ENCODE measurements at regions not wholly inside any gene's neighbourhood (a gene's known extent, or its start where the extent isn't known, plus 50 kb on each side); places are given as distances from the start of the nearest gene placed in this dataset.

DNA sequence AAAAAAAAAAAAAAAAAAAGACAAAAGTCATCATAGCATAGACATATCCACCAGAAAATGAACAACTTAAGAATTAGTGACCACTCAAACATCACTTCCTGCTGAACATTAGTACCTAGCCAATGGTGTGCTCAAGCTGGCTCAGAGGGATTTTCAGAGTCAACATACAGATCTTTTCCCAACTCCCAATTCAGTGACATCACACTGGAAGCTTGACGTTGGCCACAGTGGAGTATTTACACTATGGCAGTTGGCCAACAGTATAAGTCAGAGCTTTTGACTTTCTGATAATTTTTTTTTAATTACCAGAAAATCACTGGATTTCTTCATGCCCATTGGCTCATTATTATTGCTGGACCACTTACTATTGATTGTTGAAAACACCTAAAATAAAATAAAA, 383.5 kb downstream of the ARHGEF28 start:
- TF ChIP-seq, protein P1, sequence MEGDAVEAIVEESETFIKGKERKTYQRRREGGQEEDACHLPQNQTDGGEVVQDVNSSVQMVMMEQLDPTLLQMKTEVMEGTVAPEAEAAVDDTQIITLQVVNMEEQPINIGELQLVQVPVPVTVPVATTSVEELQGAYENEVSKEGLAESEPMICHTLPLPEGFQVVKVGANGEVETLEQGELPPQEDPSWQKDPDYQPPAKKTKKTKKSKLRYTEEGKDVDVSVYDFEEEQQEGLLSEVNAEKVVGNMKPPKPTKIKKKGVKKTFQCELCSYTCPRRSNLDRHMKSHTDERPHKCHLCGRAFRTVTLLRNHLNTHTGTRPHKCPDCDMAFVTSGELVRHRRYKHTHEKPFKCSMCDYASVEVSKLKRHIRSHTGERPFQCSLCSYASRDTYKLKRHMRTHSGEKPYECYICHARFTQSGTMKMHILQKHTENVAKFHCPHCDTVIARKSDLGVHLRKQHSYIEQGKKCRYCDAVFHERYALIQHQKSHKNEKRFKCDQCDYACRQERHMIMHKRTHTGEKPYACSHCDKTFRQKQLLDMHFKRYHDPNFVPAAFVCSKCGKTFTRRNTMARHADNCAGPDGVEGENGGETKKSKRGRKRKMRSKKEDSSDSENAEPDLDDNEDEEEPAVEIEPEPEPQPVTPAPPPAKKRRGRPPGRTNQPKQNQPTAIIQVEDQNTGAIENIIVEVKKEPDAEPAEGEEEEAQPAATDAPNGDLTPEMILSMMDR (IDR thresholded peaks at IDR 0.05 in 2 of 3, conservative IDR thresholded peaks at IDR 0.05 in 1 of 3; ENCODE audit: borderline replicate concordance in 1 of 3, insufficient read depth in 1 of 3, low read depth in 2 of 3, low read length in 2 of 3) = no peak
- TF ChIP-seq EZH2 (IDR thresholded peaks at IDR 0.05) (no peak), POLR2AphosphoS5 (IDR thresholded peaks at IDR 0.05; ENCODE audit: low read depth, low read length) (no peak)
- TF ChIP-seq, protein P2, sequence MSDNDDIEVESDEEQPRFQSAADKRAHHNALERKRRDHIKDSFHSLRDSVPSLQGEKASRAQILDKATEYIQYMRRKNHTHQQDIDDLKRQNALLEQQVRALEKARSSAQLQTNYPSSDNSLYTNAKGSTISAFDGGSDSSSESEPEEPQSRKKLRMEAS (IDR thresholded peaks at IDR 0.05) = no peak
